H7 (cell line): ENCODE measurements at regions not wholly inside any gene's neighbourhood (a gene's known extent, or its start where the extent isn't known, plus 50 kb on each side); places are given as distances from the start of the nearest gene placed in this dataset.
A peak's percentile ranks its signal among the peaks of the same experiment; 100 is the strongest.
"Not testable (repeated sequence)": the region's sequence is repeated elsewhere in the genome, so short reads cannot be mapped to it uniquely, and the experiment has no call there.

ENCODE experiments used
- DNase-seq: peaks from one replicate; pipeline ENCODE4 v3.0.0; 2012
- H3K27me3 ChIP-seq: 2 replicates; pipeline ENCODE4 v1.6.0; 2011; ENCODE audit warnings: mild to moderate bottlenecking, low read length; ENCODE audit not compliant: control insufficient read depth, insufficient read depth
- H3K36me3 ChIP-seq: replicated peaks from 2 replicates; pipeline ENCODE4 v1.5.1; 2011; ENCODE audit warnings: low read length; ENCODE audit not compliant: control insufficient read depth, insufficient read depth
- H3K4me3 ChIP-seq: 2 replicates; pipeline ENCODE4 v1.5.1; 2011; ENCODE audit warnings: low read depth, mild to moderate bottlenecking, control low read depth, low read length, moderate library complexity; ENCODE audit not compliant: insufficient read depth

DNA sequence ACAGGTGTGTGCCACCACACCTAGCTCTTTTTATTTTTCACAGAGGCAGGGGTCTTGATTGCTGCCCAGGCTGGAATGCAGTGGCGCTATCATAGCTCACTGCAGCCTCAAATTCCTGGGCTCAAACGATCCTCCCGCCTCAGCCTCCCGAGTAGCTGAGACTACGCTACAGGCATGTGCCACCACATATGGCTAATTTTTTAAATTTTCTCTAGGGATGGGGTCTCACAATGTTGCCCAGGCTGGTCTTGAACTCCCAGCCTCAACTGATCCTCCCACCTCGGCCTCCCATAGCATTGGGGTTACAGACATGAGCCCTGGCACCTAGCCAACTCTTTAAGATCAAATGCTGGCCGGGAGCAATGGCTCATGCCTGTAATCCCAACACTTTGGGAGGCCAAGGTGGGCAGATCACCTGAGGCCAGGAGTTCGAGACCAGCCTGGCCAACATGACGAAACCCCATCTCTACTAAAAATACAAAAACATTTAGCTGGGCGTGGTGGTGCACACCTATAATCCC, 50.6 kb upstream of the MYL10 start:
- H3K27me3 ChIP-seq, H3K4me3 ChIP-seq, H3K36me3 ChIP-seq, DNase-seq: not testable (repeated sequence)

DNA sequence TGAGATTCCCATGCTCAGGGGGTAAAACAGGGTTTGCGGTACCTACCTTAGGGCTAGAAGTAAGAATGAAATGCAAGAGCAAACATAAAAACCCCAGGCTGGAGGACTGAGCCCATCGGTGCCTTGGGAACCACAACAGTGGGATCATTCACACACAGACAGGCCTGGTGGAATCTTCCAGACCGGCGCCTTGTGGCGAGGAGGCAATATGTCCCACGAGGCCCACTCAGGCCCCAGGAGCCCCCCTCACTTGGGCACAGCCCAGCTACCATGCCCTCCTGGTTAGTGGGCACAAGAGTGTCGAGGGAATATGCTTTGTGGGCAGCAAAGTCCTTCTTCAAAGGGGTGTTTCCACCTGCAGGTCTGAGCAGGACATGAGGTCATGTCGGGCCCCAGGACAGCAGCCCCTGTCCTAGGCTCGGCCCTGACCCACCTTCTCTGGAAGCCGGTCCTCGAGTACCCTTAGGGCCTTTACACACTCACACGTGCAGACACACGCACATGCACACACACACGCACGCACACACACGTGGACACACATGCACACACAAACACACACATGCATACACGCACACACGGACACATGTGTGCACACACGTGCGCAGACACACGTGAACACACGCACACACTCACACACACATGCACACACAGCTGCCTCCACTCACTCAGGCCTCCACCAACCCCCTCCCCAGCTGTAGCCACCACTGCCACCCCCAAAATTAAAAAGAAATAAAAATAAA, 51.5 kb upstream of the MYL10 start:
- Histone ChIP-seq H3K27me3 (no peaks in the 10 kb centered on the region), H3K36me3 (no peaks in the 10 kb centered on the region), H3K4me3 (no peak overlapping the region)
- peak; percentile 36 for DNase-seq

DNA sequence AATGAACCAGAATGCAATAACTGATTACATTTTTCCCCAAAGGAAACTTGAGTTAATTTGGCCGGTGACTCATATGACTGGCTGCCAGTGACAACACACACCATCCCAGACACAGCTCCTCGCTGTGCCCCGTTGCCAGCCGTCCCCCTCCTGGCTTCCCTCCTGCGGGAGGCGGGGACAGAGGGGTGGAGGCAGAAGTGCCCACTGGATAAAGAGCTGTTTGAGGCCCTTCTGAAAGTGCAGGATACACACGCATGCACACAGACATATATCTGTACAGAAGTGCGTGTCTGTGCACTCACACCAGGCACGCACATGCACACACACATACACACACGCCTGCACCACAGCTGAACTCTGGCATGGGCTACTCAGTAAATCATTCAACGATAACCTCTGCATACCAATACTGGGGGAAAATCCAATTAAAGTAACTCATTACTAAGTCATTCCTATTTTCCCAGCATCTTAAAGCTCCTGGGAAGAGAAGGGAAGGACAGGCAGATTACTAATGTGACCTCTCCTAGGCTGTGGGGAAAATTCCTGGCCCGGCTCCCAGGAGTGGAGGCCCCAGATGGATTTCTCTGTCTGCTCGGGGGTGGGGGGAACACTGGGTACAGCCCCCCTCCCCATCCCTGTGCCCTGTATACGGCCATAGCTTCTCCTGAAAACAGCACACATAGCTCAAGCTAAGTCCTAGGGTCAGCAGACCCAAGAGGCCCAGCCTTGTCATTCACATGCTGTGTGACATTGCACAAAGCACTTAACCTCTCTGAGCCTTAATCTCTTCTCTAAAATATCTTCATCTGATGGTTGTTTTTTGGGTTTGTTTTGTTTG, 52.3 kb upstream of the MYL10 start:
- Histone ChIP-seq H3K36me3 (no peaks in the 10 kb centered on the region), H3K27me3 (no peaks in the 10 kb centered on the region), H3K4me3 (no peak overlapping the region)
- peak; percentile 58 for DNase-seq

DNA sequence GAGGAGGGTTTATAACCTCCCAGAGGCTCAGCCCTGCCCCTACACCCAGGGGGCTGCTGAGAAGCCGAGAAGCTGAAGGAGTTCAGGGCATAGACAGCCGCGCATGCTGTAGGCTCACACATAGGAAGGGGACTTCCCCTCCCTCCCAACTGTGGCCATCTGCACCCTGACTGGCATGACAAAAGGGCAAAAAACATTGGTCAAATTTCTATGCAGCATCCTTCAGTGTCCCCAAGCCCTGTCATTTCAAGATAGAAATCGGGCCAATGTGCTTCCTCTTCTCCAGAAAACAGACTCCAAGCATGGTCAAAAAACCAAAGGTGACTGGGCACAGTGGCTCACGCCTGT, 55.9 kb upstream of the MYL10 start:
- peak; percentile 51 for DNase-seq
- Histone ChIP-seq H3K4me3 (no peak overlapping the region), H3K27me3 (no peaks in the 10 kb centered on the region), H3K36me3 (no peaks in the 10 kb centered on the region)

DNA sequence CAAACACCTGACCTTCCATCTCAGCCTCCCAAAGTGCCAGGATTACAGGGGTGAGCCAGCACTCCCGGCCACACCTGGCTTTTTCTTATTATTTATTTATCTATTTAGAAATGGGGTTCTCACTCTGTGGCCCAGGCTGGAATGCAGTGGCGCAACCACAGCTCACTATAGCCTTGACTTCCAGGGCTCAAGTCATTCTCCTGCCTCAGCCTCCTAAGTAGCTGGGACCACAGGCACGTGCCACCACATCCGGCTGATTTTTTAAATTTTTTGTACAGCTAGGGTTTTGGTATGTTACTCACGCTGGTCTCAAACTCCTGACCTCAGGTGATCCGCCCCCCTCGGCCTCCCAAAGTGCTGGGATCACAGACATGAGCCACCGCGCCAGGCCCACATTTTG, 56.9 kb upstream of the MYL10 start:
- no peaks in the 10 kb centered on the region for H3K27me3 ChIP-seq
- H3K4me3 ChIP-seq, result no peak overlapping the region
- no peaks in the 10 kb centered on the region for H3K36me3 ChIP-seq
- DNase-seq, result no peak

DNA sequence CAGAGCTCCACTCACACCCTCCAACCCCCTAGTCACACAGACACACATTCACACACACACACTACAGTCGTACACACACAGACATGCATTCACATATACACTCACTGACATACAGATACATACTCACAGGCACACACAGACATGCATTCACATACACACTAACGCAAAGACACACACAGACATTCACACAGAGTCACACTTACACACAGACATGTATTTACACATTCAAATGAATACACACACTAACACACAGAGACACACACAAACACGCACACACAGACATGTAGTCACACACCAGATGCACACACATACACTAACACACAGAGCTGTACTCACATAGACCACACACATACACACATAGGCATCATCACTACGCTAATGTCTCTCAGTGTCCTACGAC, 58.0 kb upstream of the MYL10 start:
- Histone ChIP-seq H3K4me3 (no peak overlapping the region), H3K27me3 (no peaks in the 10 kb centered on the region), H3K36me3 (no peaks in the 10 kb centered on the region)
- DNase-seq, result no peak

DNA sequence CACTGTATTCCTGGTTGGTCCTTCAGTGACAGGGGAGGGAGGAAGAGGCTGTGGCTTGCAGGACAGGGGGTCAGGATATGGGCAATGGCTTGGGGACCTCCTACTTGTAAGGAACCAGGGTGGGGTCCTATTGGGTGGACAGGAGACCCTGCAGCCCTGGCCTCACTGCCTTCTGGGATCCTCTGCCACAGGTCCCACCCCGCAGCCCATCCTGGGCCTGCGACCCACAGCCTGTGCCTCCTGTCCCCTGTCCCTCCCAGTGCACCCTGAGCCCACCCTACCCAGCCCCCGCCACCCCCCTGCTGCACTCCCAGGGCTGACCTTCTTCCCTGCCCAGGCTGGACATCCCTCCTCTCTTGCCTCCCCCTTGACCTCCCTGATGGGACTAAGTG, 58.7 kb upstream of the MYL10 start:
- no peak for DNase-seq
- no peaks in the 10 kb centered on the region for H3K27me3 ChIP-seq
- H3K4me3 ChIP-seq, result no peak overlapping the region
- no peaks in the 10 kb centered on the region for H3K36me3 ChIP-seq

DNA sequence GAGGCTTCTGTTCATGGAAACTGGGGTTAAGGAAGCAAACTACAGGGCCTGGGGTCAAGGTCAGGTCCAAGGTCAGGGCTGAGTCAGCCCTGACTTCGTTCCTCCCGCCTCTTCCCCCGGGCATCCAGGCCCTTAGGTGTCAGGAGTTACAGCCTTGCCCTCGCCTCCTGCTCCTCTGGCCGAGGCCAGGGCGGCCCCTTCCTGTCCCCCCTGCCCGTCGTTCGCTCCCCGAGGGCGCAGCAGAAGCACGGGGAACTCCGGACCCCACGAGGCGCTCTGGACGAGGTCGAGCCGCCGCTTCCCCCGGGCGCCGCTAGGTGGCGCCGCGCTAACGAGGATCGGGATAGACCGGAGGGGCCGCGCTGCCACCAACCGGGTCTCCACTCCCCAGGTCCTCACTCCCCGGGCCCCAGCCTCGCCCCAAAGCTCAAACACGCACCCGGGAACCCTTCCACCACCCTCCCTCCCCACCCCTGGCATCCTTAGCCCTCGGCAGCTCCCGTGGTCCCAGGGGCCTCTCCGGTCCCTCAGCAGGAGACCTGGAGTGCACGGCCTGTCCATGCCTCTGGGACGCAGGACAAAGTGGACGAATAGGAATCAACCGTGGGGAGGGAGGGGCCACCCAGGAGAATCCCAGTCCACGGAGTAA, 59.2 kb upstream of the MYL10 start:
- Histone ChIP-seq H3K27me3 (no peaks in the 10 kb centered on the region), H3K36me3 (no peaks in the 10 kb centered on the region), H3K4me3 (peak overlapping the region; percentile 7; the same call in 1 of the 2 replicates)
- DNase-seq, result peak; percentile 98

DNA sequence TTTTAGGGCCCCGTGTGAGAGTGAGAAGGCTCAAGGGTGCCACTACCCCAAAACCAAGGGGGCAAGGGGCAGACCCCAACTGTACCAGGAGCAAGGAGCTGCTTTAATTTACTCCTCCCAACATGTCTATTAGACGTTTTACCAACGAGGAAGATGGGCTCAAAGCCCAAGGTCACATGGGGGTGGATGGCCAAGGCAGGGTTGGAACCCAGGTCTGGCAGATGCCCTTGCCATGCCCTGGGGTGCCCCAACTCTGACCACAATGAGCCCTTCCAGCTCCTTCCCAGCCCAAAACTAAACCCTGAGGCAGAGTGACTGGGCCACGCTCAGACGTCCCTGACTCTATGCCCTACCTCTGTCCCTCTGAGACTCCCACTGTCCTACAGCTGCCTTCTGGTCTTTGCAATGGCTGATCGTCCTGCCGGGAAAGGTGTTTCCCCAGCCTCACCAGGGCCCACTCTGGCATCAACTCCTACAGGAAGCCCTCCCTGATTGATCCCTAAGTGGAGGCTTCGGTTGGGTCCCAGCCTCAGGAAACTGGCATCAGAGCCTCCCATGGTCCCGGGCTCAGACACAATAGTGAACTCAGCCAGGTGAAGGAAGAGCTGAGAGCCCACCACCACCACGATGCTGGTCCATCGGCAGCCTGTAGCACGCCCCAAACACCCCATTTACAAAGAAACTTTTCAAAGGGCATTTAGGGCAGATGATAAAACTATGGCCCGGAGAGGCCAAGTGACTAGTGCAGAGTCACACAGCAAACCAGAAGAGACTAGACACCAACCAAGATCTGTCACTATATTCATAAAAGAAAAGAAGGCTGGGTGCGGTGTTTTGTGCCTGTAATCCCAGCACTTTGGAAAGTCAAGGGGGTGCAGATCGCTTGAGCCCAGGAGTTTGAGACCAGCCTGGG, 60.2 kb upstream of the MYL10 start:
- no peaks in the 10 kb centered on the region for H3K27me3 ChIP-seq
- peak; percentile 20 for DNase-seq
- no peak overlapping the region for H3K4me3 ChIP-seq
- no peaks in the 10 kb centered on the region for H3K36me3 ChIP-seq

DNA sequence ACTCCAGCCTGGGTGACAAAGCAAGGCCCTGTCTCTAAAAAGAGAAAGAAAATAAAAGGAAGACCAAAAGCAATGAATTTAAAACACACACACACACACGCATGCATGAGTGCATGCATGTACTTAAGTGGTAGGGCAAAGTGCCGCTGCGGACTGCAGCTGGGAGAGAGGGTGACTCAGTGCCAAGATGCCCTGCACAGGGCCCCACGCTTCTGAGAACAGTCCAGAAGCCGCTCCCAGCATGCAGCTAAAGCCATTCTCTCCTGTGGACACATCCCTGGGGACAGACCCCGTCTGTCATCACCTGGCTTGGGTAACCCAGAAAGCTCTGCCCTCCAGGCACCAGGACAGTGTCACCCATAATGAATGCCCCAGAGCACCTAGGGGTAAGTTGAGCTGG, 61.0 kb upstream of the MYL10 start:
- no peak for DNase-seq
- Histone ChIP-seq H3K36me3 (no peaks in the 10 kb centered on the region), H3K27me3 (no peaks in the 10 kb centered on the region), H3K4me3 (no peak overlapping the region)

DNA sequence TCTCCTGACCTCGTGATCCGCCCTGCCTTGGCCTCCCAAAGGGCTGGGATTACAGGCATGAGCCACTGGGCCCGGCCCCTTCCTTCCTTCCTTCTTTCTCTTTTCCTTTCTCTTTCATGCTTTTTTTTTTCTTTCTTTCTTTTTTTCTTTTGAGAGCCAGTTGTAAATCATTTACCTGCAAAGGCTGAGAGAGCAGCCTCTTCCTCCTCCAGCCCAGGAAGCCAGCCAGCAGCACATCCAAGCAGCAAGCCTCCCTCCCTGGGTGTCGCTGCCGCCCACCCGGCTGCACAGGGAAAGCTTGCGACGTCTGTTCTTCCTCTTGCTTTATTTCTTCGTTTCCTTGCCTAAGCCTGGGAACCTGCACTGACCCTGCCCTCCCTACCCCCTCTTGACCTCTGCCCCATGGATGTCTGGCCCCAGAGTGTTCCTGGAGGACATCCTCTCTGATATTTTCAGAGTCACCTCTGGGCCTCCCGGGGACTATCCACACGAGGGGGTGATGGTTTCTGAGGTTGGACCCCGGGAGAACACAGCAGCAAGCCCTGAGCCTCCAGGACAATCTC, 62.8 kb upstream of the MYL10 start:
- no peaks in the 10 kb centered on the region for H3K36me3 ChIP-seq
- peak; percentile 62 for DNase-seq
- no peaks in the 10 kb centered on the region for H3K27me3 ChIP-seq
- no peak overlapping the region for H3K4me3 ChIP-seq

DNA sequence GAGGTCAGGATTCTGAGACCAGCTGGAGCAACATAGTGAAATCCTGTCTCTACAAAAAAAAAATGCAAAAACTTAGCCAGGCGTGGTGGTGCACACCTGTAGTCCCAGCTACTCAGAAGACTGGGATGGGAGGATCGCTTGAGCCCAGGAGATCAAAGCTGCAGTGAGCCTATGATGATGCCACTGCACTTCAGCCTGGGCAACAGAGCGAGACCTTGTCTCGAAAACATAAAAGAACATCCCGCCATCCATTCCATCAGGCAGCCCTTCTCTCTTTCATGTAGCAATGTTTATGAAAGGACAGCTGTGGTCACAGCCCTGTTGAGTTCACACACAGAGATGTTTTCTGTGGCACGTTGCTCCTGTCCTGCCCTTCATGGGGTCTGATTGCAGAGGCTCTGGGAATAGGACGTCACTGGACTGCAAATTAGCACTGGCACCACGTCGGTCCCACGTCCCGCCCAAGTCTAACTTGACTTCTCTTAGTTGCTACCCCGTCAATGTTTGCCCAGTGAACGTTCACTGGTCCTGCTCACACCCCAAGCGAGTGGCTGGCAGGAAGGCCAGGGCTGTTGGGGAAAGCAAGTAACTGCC, 64.5 kb upstream of the MYL10 start:
- DNase-seq, result peak; percentile 41
- Histone ChIP-seq H3K4me3 (no peak overlapping the region), H3K27me3 (no peaks in the 10 kb centered on the region)

DNA sequence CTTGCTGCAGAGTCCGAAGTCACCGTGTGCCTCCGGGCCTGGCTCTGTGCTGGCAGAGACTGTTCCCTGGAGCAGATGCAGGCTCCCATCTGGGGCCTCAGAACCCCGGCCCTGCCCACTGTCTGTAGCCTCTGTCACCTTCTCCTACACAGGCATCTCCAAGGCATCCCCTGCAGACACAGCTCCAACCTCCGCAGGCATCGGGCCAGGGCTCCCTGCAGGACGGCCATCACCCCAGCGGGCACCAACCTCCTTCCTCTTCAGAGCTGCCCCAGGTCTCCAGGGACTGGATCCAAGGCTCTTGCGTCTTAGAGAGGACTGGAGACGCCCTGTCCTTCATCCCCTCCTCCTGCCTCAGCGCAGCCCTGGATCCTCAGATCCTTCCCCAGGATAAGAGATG, 69.9 kb upstream of the MYL10 start:
- Histone ChIP-seq H3K27me3 (no peaks in the 10 kb centered on the region), H3K4me3 (no peak overlapping the region), H3K36me3 (no peaks in the 10 kb centered on the region)
- peak; percentile 52 for DNase-seq

More for the DNA sequence above, 64.5 kb upstream of the MYL10 start:
- H3K36me3 ChIP-seq, result no peaks in the 10 kb centered on the region
